ENCODE measurements at regions not wholly inside any gene's neighbourhood (a gene's known extent, or its start where the extent isn't known, plus 50 kb on each side); places are given as distances from the start of the nearest gene placed in this dataset.

GRCh38 chr9:82682431-82682830 is 380.5 kb downstream of the RASEF start:
- TF ChIP-seq CTCF (conservative IDR thresholded peaks at IDR 0.05; ENCODE audit: low read length) = no peak
- TF ChIP-seq EZH2phosphoT487 (IDR thresholded peaks at IDR 0.05; ENCODE audit: borderline replicate concordance) = no peak

Data from Loucy (cell line).